Ecto neural progenitor cell (in vitro differentiated cells): ENCODE measurements at regions not wholly inside any gene's neighbourhood (a gene's known extent, or its start where the extent isn't known, plus 50 kb on each side); places are given as distances from the start of the nearest gene placed in this dataset.

Source experiments
- DNase-seq: peaks from one replicate; pipeline ENCODE4 v3.0.0-alpha.2; 2018; ENCODE audit warnings: low spot score

GRCh38 chr4:82017680-82018079 lies 356.1 kb downstream of the HNRNPD start:
- no peak for DNase-seq

GRCh38 chr4:82005158-82005557 lies 368.6 kb downstream of the HNRNPD start:
- no peak for DNase-seq

DNA sequence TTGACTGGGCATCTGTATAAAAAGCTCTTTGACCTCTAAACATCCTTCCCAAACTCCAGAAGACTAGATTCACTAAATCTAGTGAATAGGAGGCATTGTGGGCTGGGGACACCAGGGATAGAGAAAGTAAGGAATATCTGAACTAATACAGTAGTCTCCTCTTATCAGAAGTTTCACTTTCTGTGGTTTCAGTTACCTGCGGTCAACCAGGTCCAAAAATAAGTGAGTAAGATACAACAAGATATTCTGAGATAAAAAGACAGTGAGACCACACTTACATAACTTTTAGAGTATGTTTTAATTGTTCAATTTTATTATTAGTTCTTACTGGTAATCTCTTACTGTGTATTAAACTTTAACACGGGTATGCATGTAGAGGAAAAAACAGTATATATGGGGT lies 376.5 kb downstream of the HNRNPD start:
- no peak for DNase-seq

DNA sequence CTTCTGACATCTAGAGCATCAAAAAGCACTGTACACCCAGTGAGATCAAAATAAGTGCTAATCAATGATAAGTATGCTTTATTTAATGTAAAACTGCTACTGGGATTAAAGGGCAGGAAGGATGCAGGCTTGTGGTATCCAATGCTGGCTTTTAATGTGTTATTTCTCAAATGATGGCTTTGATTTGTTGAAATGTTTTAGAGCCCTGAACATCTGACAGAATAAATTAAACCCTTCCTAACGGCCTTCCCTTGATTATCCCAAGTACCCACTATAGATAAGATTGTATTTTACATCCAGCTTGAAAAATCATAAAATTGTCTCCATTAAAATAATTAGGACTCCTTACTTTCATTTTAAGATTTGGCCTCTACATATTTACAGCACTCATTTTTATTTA lies 382.9 kb downstream of the HNRNPD start:
- DNase-seq: no peak

- no peak for DNase-seq
Measured at GRCh38 chr4:81990211-81990610, 383.6 kb downstream of the HNRNPD start.

- DNase-seq: no peak
Measured at GRCh38 chr4:81989202-81989601, 384.6 kb downstream of the HNRNPD start.

GRCh38 chr4:81988178-81988577 lies 385.6 kb downstream of the HNRNPD start:
- DNase-seq: no peak

DNA sequence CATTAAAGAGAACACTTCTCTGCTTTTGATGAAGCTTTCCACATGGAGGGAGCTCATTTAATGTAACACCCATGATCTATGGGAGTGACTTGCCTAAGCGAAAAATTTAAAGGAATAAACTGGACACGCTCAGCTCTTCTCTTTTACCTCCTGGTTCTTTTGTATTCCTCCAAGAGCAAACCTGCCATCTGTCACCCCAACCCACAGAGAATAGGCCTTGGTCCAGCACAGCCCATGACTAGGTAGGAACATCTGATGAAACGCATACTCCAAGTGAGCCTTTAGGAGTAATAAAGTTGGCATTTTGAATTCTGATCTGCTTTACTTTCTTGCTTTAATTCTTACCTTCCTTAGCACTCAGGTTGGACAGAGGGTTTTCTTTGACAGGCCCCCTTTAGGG lies 389.0 kb downstream of the HNRNPD start:
- DNase-seq: no peak

- no peak for DNase-seq
Measured at GRCh38 chr4:81982846-81983540, 390.8 kb downstream of the HNRNPD start.

DNA sequence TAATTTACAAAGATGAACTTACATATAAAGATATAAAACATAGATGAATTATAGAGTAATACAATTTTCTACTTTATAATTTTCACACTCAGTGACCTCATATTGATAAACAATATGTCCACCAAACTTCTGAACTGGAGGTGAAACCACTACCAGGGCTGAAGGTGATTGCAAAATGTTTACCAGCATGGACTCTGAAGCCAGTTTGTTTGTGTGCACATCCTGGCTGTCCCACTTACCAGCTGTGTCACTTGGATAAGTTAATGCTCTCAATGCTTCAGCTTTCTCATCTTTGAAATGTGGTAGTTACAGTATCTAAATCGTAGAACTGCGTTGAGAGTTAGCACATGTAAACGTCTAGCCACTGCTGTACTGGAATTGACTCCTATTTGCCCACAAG lies 392.6 kb downstream of the HNRNPD start:
- DNase-seq: no peak

GRCh38 chr4:81974523-81974922 lies 399.3 kb downstream of the HNRNPD start:
- DNase-seq: no peak

- no peak for DNase-seq
Measured at GRCh38 chr4:81971637-81972381, 402.0 kb downstream of the HNRNPD start.

- DNase-seq: no peak
Measured at GRCh38 chr4:81971061-81971460, 402.7 kb downstream of the HNRNPD start.

DNA sequence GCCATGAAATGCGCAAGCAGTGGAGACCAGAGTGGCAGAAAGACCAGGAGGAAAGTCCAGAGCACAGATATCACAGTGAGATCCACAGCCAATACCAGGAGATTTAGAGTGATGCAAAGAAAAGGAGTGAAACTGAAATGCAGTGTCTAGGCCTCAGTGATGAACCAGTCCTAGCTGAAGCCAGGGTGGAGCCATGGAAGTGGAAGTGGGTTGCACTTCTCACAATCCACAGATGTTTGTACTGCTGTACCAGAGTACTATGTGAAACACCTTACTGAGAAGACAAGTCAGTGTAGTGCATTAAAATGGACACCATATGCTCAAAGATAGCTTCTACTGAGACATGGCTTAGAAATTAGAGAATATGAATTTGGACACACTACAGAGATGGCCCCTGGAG lies 403.3 kb downstream of the HNRNPD start:
- DNase-seq: no peak

GRCh38 chr4:81966676-81967075 lies 407.1 kb downstream of the HNRNPD start:
- DNase-seq: no peak

DNA sequence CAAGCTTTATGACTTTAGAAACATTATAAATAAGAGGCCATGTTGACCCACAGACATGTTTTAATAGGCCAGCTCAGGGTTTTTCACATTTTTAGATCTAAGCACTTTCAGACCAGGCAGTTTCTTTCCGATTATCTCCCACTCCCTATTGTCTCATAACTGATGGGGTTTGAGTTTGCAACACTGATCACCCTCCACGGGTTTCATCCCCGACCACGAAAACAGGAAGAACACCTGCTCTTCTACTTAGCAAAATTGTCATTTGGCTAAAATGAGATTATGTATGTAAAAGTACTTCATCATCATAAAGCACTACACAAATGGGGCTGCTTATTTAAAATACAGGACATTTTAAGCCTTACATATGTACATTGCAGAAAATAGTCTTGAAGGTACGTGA lies 407.9 kb downstream of the HNRNPD start:
- DNase-seq: no peak

DNA sequence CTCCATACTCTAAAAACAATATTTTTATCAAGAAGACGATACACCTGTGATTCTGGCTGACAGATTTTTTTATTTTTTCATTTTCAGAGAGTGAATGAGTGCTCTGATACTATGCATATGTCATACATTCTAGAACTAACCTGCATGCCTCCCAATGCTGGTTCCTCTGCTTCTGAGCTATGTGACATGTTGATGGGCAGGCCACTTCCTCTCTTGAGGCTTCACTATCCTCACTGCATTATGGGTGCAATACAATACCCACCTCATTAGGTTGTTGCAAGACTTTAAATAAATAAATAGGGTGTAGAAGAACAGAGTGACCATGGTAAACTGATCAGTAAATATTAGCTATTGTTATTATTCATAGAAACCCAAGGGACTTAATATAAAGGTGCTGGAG lies 408.3 kb downstream of the HNRNPD start:
- DNase-seq: no peak

GRCh38 chr4:81963763-81964020 lies 410.1 kb downstream of the HNRNPD start:
- DNase-seq: no peak

DNA sequence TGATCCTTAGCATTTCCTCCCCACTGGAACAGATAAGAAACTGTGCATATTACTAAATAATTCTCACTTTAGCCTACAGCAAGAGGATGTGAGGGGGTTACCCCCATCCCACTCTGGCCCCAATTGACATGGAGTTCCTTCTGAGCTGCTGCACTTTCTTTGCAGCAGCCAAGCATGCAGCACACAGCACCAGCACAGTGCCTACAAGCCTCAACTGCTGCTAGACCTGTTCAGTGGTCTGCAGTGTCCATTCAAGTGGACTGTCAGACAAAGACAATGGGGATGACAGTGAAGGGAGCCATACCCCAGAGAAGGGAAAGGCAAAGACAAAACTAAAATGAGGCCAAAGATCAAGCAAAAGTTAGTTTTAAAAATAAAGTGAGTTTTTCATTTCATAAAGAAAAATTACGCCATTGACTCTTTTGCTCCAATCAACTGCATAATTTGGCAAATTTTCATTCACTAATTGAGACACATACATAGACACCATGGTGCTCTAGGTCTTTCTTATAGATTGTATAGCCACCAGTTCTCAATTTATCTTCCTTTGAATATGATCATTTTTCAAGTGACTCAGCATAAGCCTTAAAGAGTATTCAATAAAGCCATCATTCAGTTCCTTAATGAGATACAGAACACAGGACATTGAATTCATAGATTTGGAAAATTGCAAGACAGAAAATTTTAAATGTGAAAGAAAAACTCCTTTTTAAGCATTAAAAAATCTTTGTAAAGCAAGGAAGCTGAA lies 410.6 kb downstream of the HNRNPD start:
- no peak for DNase-seq

- no peak for DNase-seq
Measured at GRCh38 chr4:81960961-81961360, 412.8 kb downstream of the HNRNPD start.

- no peak for DNase-seq
Measured at GRCh38 chr4:81954271-81954670, 419.5 kb downstream of the HNRNPD start.

GRCh38 chr4:81951891-81952455 lies 421.8 kb downstream of the HNRNPD start:
- no peak for DNase-seq

DNA sequence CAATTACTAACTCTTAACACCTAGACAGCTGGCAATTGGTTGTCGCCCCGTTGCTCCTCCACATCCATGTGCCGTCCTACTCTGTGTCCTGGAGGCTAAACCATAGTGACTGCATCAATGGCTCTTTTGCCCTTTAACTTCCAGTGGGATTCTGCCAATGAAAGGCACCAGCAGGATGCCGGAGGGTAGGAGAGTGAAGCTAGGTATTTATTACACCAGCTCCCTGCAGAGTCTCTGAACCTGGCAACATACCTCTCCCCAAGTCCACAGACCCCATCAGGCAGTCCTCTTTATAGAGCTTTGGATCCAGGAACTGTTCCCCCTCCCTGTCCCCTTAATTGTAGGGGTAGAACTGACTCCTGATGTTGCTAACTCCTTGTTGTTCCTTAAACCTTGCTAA lies 426.8 kb downstream of the HNRNPD start:
- DNase-seq: no peak
